ENCODE measurements at regions not wholly inside any gene's neighbourhood (a gene's known extent, or its start where the extent isn't known, plus 50 kb on each side); places are given as distances from the start of the nearest gene placed in this dataset.

GRCh38 chr4:64822405-64822804, 413.2 kb upstream of the TECRL start:
- no peak for TF ChIP-seq CTCF (IDR thresholded peaks at IDR 0.05)
- no peak for TF ChIP-seq EP300 (IDR thresholded peaks at IDR 0.05)
